ENCODE measurements at regions not wholly inside any gene's neighbourhood (a gene's known extent, or its start where the extent isn't known, plus 50 kb on each side); places are given as distances from the start of the nearest gene placed in this dataset.

DNA sequence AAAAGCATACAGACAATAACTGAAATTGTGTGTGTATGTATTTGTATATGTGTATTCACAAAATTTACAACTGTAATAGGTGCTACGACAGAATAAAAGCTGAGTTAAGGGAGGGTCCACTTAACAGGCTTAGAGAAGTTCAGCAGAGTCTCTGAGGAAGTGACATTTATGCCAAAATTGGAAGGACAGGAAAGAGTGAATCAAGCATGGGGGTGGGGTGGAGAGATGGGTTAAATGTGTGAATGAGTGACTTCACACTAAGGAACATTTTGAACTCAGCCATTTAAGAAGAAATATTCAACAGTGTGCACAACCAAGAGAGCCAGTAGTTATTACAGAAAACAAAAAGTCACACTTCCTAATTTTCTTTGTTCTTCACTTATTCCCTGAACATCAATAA is 53.8 kb upstream of the RGS1 start:
- DNase-seq (ENCODE audit: low read depth in 2 of 2) = no peak

DNA sequence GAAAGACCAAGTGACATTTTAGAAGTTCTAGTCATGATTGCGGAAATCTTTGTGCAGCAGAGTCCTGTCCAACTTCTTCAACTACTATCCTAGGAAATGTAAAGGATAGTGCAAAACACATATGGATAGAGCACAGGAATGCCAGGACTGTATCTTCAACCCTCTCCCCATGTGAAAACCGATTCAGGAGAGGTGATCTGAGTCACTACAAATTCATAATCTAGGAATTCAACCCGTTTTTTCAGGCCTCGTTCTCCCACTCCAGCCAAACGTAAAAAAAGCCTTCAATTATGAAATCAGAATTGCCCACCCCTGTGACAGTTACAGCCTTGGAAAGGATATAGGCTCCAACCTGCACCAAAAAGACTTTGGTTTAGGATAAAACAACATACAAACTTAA is 52.9 kb upstream of the RGS1 start:
- no peak for DNase-seq (ENCODE audit: low read depth in 2 of 2)

- DNase-seq (ENCODE audit: low read depth in 2 of 2) = no peak
Observed at GRCh38 chr1:192524223-192524622, 51.4 kb upstream of the RGS1 start.

All from stimulated activated CD8-positive, alpha-beta memory T cell treated with anti-CD3 and anti-CD28 coated beads, Interleukin-2, amount 100 ng/mL, for 48 hours (primary cell).